GM21529 (cell line): ENCODE measurements at regions not wholly inside any gene's neighbourhood (a gene's known extent, or its start where the extent isn't known, plus 50 kb on each side); places are given as distances from the start of the nearest gene placed in this dataset.

Source experiments
- ATAC-seq: cut with Tn5 transposase; IDR thresholded peaks from one replicate; pipeline ENCODE4 v1.9.1; 2021; ENCODE audit not compliant: unreplicated experiment

DNA sequence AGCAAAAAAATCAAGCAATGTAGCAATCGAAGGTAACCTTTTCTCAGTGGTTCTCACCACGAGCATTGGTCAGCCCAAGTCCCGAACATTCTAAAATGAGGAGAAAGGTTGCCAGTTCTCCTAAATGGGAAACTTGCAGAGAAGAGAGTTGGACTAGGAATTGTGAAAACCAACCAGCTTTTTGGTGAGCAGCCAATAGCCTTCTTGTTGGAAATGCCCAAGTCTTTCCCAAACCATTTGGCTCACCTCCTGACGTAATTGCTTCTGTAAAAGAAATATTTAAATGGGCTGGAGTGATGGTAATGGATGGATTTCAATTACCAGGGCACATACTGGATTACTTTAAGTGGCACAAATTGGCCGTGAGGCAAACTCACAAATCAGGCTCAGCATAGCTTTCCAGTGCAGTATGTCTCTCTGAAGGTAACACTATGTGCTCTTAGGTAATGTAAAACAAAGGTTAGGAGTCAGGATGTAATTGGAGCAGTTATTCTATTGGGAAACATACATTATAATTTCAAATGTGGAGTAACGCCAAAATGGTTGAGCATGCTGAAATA lies 423.2 kb downstream of the KLF5 start:
- ATAC-seq = no peak

DNA sequence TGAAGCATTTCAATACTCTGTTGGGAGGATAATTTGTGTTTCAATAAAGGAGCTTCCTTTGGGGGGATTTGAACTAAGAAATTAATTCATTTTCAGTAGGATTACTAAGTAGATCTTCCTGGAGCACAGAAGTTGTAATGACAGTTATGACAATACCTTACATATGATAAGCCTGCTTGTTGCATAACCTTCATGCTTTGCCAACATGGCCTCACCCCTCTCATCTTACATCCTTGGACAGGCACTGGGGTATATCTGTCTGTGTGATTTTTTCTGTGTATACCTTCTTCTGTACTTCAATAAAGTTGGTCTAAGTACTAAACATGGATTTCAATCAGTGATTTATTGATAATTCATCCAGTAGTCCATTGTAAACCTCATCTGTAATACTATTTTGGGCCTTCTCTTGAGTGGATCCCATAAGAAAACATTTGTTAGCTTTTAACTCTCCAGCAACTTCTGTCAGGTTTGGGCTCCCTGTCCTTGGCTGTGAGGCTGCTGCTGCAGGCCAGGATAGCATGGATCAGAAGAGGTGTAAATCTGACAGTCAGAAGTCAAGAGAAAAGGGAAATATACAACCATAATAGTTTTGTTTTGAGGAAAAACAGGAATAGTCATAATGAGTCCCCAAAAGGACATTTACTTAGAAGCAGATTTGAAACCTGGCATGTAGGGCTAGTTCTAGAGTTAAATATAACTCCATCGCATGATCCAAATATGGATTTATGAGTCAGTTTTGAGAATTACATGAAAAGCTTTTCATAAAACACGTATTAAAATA lies 422.2 kb downstream of the KLF5 start:
- no peak for ATAC-seq

DNA sequence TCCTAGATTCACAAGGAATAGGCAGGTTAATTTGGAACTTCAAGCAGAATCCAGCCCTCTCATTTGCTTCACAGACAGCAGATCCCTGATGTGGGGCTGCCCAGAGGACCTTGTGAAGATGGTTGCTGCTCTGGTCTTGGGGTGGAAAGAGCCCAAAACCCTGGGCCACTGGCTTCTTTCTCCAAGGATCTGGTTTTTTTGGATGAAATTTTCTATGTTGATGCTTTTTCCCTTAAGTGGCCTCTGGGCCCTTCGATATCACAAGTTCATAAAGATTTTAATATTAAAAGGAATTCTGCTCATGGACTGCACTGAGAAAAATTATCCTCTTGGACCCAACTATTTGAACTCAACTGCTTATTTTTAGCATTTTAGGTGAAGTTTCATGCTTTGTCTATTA lies 421.1 kb downstream of the KLF5 start:
- ATAC-seq = no peak

- ATAC-seq = no peak
Observed at GRCh38 chr13:73479351-73479750, 420.5 kb downstream of the KLF5 start.

- ATAC-seq = no peak
Observed at GRCh38 chr13:73477441-73477840, 418.6 kb downstream of the KLF5 start.

GRCh38 chr13:73473016-73473415 lies 414.2 kb downstream of the KLF5 start:
- ATAC-seq = no peak

GRCh38 chr13:73467125-73467524 lies 408.3 kb downstream of the KLF5 start:
- ATAC-seq = no peak

- ATAC-seq = no peak
Observed at GRCh38 chr13:73466561-73466960, 407.8 kb downstream of the KLF5 start.

- ATAC-seq = no peak
Observed at GRCh38 chr13:73465617-73465971, 406.8 kb downstream of the KLF5 start.

DNA sequence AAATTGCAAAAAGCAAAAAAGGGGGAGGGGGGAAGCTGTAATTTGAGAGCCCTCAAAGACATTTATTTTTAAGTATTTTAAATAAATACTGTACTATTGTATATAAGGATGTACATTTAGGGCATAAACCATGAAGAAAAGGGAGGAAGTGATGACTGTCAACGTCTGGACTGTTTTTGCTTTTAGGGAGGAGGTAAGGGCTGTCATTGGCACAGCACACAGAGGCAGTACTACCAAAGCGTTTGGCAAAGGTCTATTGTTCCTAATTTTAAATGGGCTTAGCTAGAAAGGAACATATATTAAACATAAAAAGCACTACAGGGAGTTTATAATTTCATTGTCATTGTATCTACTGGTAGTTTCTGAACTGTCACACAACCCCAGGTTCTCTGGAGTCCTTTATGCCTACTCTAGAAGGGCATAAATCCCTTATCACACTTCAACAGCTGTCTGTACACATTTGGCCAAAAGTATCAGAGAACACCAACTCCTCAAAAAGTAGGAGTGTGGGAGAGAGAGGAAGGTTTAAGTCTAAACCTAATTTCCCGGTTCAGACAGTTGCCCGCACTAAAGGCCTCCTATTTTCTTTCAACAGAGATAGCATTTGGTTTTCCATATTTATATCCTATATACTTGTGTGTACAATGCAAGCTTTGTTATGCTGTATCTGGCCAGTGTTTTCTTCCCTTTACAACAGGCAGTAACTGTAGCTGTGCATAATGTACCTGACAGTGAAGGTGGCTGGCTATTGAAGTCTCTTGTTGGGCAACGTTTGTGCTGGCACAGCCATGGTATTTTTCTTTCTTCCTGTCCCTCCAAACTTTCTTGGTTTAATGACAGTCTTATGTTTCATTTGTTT lies 406.2 kb downstream of the KLF5 start:
- ATAC-seq = no peak

DNA sequence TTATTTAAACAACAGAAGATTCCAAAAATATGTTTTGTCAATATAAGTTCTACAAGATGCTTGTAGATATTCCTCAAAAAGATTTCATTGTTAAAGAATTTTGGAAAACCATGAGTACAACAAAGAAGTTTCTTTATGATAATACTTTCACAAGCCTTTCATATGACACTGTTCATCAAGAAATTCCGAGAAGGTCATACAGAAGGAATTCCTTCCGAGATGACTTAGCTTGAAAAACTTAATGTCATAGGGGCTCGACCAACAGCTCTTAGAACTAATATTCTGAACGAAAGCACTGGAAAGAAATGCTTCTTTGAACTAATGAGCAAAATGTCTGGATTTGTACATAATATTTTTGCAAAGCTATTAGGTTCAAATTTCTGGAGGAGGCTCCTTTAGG lies 403.4 kb downstream of the KLF5 start:
- no peak for ATAC-seq

- no peak for ATAC-seq
Observed at GRCh38 chr13:73451221-73452029, 392.6 kb downstream of the KLF5 start.

GRCh38 chr13:73450583-73450982 lies 391.8 kb downstream of the KLF5 start:
- ATAC-seq = no peak

DNA sequence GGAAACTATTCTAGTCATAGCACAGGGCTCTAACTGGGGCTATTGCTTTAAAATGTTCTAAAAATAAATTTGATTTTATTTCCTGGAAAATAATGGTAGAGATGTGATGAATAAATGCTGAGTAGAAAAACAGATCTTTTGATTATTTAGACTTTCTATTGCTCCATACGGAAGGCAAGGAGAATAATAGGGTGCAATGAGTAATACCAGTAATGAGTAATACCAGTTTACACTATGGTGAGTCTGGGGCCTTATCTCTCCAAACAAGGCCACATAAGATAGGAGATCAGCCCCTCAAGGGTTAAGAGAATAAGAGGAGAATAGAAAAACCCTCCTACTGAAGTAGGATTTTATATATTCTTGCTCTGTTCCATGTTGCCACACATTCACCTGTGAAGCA lies 390.4 kb downstream of the KLF5 start:
- no peak for ATAC-seq

GRCh38 chr13:73440296-73440895 lies 381.6 kb downstream of the KLF5 start:
- ATAC-seq = no peak

GRCh38 chr13:73433890-73434289 lies 375.1 kb downstream of the KLF5 start:
- ATAC-seq = no peak

DNA sequence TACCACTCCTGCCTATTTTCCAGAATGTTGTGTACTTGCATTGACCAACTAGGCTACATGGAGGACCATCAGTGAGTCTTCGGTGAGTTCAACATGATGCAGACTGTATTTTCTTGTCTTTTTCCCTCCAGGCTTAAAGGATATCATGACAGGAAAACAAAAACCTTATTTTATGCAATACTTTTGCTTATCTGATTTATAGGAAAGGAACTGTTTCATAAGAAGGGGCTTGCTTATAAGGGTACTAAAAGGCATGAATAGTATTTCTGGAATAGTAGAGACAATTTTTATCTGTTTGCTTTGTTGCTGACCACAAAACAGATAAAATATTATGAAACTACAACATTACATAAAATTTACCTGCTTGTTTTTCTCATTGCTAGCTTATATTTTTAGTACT lies 374.7 kb downstream of the KLF5 start:
- ATAC-seq = no peak

DNA sequence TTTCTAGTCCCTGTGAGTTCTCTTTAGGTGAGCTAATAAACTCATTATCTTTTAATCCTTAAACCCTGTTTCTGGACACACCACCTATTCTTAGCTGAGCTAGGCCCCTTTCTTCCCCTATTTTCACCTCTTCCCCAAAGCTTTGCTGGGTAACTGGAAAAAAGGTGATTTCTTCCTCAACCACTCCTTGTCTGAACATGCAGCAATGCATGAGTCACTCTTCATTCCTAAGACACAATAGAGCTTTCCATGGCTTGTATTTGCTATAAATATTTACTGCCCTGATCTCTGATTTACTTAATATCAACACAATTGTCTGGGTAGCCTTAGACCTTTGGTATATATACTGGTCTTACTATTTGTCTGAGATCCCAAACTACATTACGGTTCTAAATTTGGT lies 370.9 kb downstream of the KLF5 start:
- ATAC-seq = no peak

- no peak for ATAC-seq
Observed at GRCh38 chr13:73428706-73429105, 369.9 kb downstream of the KLF5 start.

- no peak for ATAC-seq
Observed at GRCh38 chr13:73428137-73428536, 369.3 kb downstream of the KLF5 start.

- no peak for ATAC-seq
Observed at GRCh38 chr13:73422973-73423372, 364.2 kb downstream of the KLF5 start.
